H9 (cell line): ENCODE measurements at regions not wholly inside any gene's neighbourhood (a gene's known extent, or its start where the extent isn't known, plus 50 kb on each side); places are given as distances from the start of the nearest gene placed in this dataset.

Experiments used
- DNase-seq: peaks from one replicate; pipeline ENCODE4 v3.0.0-alpha.2; 2017
- H2AFZ ChIP-seq: one replicate; pipeline ENCODE4 v1.6.1; 2013; ENCODE audit warnings: mild to moderate bottlenecking, low read length, control low read depth, moderate library complexity
- H2AK5ac ChIP-seq: 2 replicates; pipeline ENCODE4 v1.6.1; 2013; ENCODE audit warnings: low read length, control low read depth, mixed read lengths; ENCODE audit not compliant: insufficient read length
- H2BK120ac ChIP-seq: one replicate; pipeline ENCODE4 v1.6.1; 2013; ENCODE audit warnings: low read depth, mild to moderate bottlenecking, low read length, control low read depth, inconsistent platforms; ENCODE audit not compliant: poor library complexity, severe bottlenecking
- H2BK12ac ChIP-seq: 2 replicates; pipeline ENCODE4 v1.6.1; 2013; ENCODE audit warnings: low read length, control low read depth, mixed read lengths, low read depth; ENCODE audit not compliant: insufficient read length
- H2BK15ac ChIP-seq: 2 replicates; pipeline ENCODE4 v1.6.1; 2013; ENCODE audit warnings: low read depth, low read length, control low read depth
- H2BK20ac ChIP-seq: one replicate; pipeline ENCODE4 v1.6.1; 2013; ENCODE audit warnings: low read depth, mild to moderate bottlenecking, low read length, control low read depth, inconsistent platforms; ENCODE audit not compliant: poor library complexity, severe bottlenecking
- H2BK5ac ChIP-seq: 2 replicates; pipeline ENCODE4 v1.6.1; 2013; ENCODE audit warnings: low read length, control low read depth, mixed read lengths; ENCODE audit not compliant: insufficient read length
- H3K14ac ChIP-seq: 2 replicates; pipeline ENCODE4 v1.6.1; 2013; ENCODE audit warnings: low read length, control low read depth; ENCODE audit not compliant: insufficient read depth
- H3K18ac ChIP-seq: 2 replicates; pipeline ENCODE4 v1.6.1; 2013; ENCODE audit warnings: low read depth, mild to moderate bottlenecking, mixed read lengths, low read length, control low read depth; ENCODE audit not compliant: insufficient read length
- H3K23ac ChIP-seq: 2 replicates; pipeline ENCODE4 v1.6.1; 2013; ENCODE audit warnings: low read length, control low read depth, mixed read lengths, low read depth; ENCODE audit not compliant: insufficient read length
- H3K23me2 ChIP-seq: 2 replicates; pipeline ENCODE4 v1.6.1; 2013; ENCODE audit warnings: low read depth, mild to moderate bottlenecking, mixed read lengths, low read length, control low read depth; ENCODE audit not compliant: insufficient read length, poor library complexity, severe bottlenecking
- H3K27ac ChIP-seq: 2 replicates; pipeline ENCODE4 v1.5.1; 2013; ENCODE audit warnings: low read length, control low read depth, mixed read lengths, low read depth; ENCODE audit not compliant: insufficient read length
- H3K27me3 ChIP-seq: 2 replicates; pipeline ENCODE4 v1.6.1; 2013; ENCODE audit warnings: low read length, control low read depth, inconsistent platforms; ENCODE audit not compliant: insufficient read depth
- H3K4ac ChIP-seq: 2 replicates; pipeline ENCODE4 v1.6.1; 2013; ENCODE audit warnings: low read depth, mild to moderate bottlenecking, control low read depth, inconsistent platforms, low read length, moderate library complexity
- H3K4me1 ChIP-seq: 2 replicates; pipeline ENCODE4 v1.6.1; 2013; ENCODE audit warnings: low read length, control low read depth, inconsistent platforms; ENCODE audit not compliant: insufficient read depth
- H3K4me2 ChIP-seq: 2 replicates; pipeline ENCODE4 v1.6.1; 2013; ENCODE audit warnings: low read length, control low read depth, mixed read lengths; ENCODE audit not compliant: insufficient read length, insufficient read depth
- H3K56ac ChIP-seq: 2 replicates; pipeline ENCODE4 v1.6.1; 2013; ENCODE audit warnings: low read depth, mild to moderate bottlenecking, mixed read lengths, low read length, control low read depth; ENCODE audit not compliant: insufficient read length
- H3K79me1 ChIP-seq: 2 replicates; pipeline ENCODE4 v1.6.1; 2013; ENCODE audit warnings: low read depth, mild to moderate bottlenecking, moderate library complexity, low read length, control low read depth, inconsistent platforms; ENCODE audit not compliant: insufficient read depth, poor library complexity, severe bottlenecking
- H3K79me2 ChIP-seq: 2 replicates; pipeline ENCODE4 v1.6.1; 2013; ENCODE audit warnings: low read length, control low read depth, inconsistent platforms; ENCODE audit not compliant: insufficient read depth
- H3K9ac ChIP-seq: 2 replicates; pipeline ENCODE4 v1.6.1; 2013; ENCODE audit warnings: low read length, control low read depth, mixed read lengths; ENCODE audit not compliant: insufficient read length; ENCODE audit errors: extremely low read depth
- H3K9me3 ChIP-seq: one replicate; pipeline ENCODE4 v1.6.1; 2013; ENCODE audit warnings: low read depth, low read length, inconsistent platforms; ENCODE audit not compliant: control insufficient read depth
- H3T11ph ChIP-seq: one replicate; pipeline ENCODE4 v1.6.1; 2013; ENCODE audit warnings: mild to moderate bottlenecking, low read length, control low read depth, inconsistent platforms
- H4K20me1 ChIP-seq: one replicate; pipeline ENCODE4 v1.6.1; 2013; ENCODE audit not compliant: control insufficient read depth, insufficient read length, insufficient read depth
- H4K5ac ChIP-seq: 2 replicates; pipeline ENCODE4 v1.6.1; 2013; ENCODE audit warnings: low read depth, mild to moderate bottlenecking, mixed read lengths, low read length, control low read depth; ENCODE audit not compliant: insufficient read length
- H4K8ac ChIP-seq: replicated peaks from 2 replicates; pipeline ENCODE4 v1.6.1; 2013; ENCODE audit warnings: low read length, control low read depth, mixed read lengths, low read depth; ENCODE audit not compliant: insufficient read length
- H4K91ac ChIP-seq: 2 replicates; pipeline ENCODE4 v1.6.1; 2013; ENCODE audit warnings: low read depth, mild to moderate bottlenecking, moderate library complexity, mixed read lengths, low read length, control low read depth; ENCODE audit not compliant: insufficient read length
- H3K27ac Mint-ChIP-seq, 3 experiments: 2 replicates in 2 of 3; 3 replicates in 1 of 3; pipeline ENCODE4 v1.8.0; 2020 to 2021; ENCODE audit warnings: mixed read lengths in 3 of 3, mild to moderate bottlenecking in 1 of 3, moderate library complexity in 1 of 3
- H3K27me3 Mint-ChIP-seq: 2 replicates; pipeline ENCODE4 v1.8.0; 2021; ENCODE audit warnings: low read depth, mild to moderate bottlenecking, moderate library complexity, mixed read lengths
- H3K36me3 Mint-ChIP-seq, 3 experiments: 2 replicates in 2 of 3; 3 replicates in 1 of 3; pipeline ENCODE4 v1.8.0; 2020 to 2021; ENCODE audit warnings: low read depth in 3 of 3, mixed read lengths in 3 of 3; ENCODE audit not compliant: insufficient read depth in 1 of 3
- H3K4me1 Mint-ChIP-seq, 2 experiments: 2 replicates each; pipeline ENCODE4 v1.8.0; 2020; ENCODE audit warnings: mixed read lengths in 2 of 2
- H3K4me3 Mint-ChIP-seq, 2 experiments: 2 replicates in 1 of 2; 3 replicates in 1 of 2; pipeline ENCODE4 v1.8.0; 2020 to 2021; ENCODE audit warnings: mild to moderate bottlenecking in 2 of 2, mixed read lengths in 2 of 2, moderate library complexity in 1 of 2
- H3K9me3 Mint-ChIP-seq, 2 experiments: 2 replicates in 1 of 2; 3 replicates in 1 of 2; pipeline ENCODE4 v1.8.0; 2020; ENCODE audit warnings: mild to moderate bottlenecking in 2 of 2, mixed read lengths in 2 of 2, moderate library complexity in 1 of 2
- CTCF ChIP-seq: fragments of 200-600 bp; sonication (generic); conservative IDR thresholded peaks from 3 replicates; pipeline ENCODE4 v1.8.0; 2021; ENCODE audit warnings: antibody characterized with exemption, mild to moderate bottlenecking
- WGBS: extraction: QIAGEN DNeasy Blood & Tissue Kit; methylation state at CpG from one replicate; pipeline ENCODE4 v1.1.7; 2013; ENCODE audit warnings: missing lambda C conversion rate, low lambda C conversion rate, mixed read lengths; ENCODE audit not compliant: insufficient read length; ENCODE audit errors: extremely low coverage; 5-methylcytosine and 5-hydroxymethylcytosine counted together

GRCh38 chr3:25906132-25906906 lies 116.4 kb downstream of the OXSM start:
- no peaks in the 10 kb centered on the region for H3K36me3 Mint-ChIP-seq
- no peak overlapping the region for H4K8ac ChIP-seq
- no peak for DNase-seq

More at GRCh38 chr3:25906132-25906906, 116.4 kb downstream of the OXSM start:
- no peak overlapping the region for H2BK5ac ChIP-seq
- H3K79me1 ChIP-seq = no peaks in the 10 kb centered on the region
- no peak overlapping the region for H4K5ac ChIP-seq
- H3K23ac ChIP-seq = no peak overlapping the region
- H3K4me3 Mint-ChIP-seq = no peak overlapping the region
- H3K79me2 ChIP-seq = no peaks in the 10 kb centered on the region
- H3K4me1 ChIP-seq = no peaks in the 10 kb centered on the region; the same call in 1 of the 2 replicates
- H3K27me3 ChIP-seq = no peaks in the 10 kb centered on the region
- no peaks in the 10 kb centered on the region for H4K20me1 ChIP-seq
- no CpG with 5 or more reads among the region's 4 CpGs for WGBS
- H3K4me1 Mint-ChIP-seq = peaks cover 13 to 24% of the 10 kb centered on the region in 2 experiments
- H3K14ac ChIP-seq = no peak overlapping the region
- no peak overlapping the region for H3T11ph ChIP-seq
- H2BK12ac ChIP-seq = no peak overlapping the region
- H4K91ac ChIP-seq = no peak overlapping the region
- H3K9me3 Mint-ChIP-seq = no peaks in the 10 kb centered on the region
- H3K4me2 ChIP-seq = no peak overlapping the region
- no peak overlapping the region for H2AK5ac ChIP-seq
- no peak overlapping the region for H3K27ac Mint-ChIP-seq
- no peak overlapping the region for H2BK15ac ChIP-seq
- no peak overlapping the region for H2BK120ac ChIP-seq
- H3K4ac ChIP-seq = no peak overlapping the region
- H3K18ac ChIP-seq = no peak overlapping the region
- no peak for TF ChIP-seq CTCF
- no peak overlapping the region for H3K56ac ChIP-seq
- H3K23me2 ChIP-seq = no peaks in the 10 kb centered on the region
- no peak overlapping the region for H2BK20ac ChIP-seq
- no peak overlapping the region for H3K9ac ChIP-seq
- no peak overlapping the region for H2AFZ ChIP-seq
- no peaks in the 10 kb centered on the region for H3K27me3 Mint-ChIP-seq
- no peaks in the 10 kb centered on the region for H3K9me3 ChIP-seq
- no peak overlapping the region for H3K27ac ChIP-seq
